HEK293T (cell line): ENCODE measurements at regions not wholly inside any gene's neighbourhood (a gene's known extent, or its start where the extent isn't known, plus 50 kb on each side); places are given as distances from the start of the nearest gene placed in this dataset.

ENCODE experiments used
- CTBP1 ChIP-seq: fragments of 450-650 bp; IDR thresholded peaks from 2 replicates; pipeline ENCODE4 v1.6.1; 2016; ENCODE audit warnings: borderline replicate concordance
- ELF4 ChIP-seq: fragments of 450-650 bp; IDR thresholded peaks from 2 replicates; pipeline ENCODE4 v1.6.1; 2017; ENCODE audit warnings: antibody characterized with exemption
- FOXA1 ChIP-seq: fragments of 450-650 bp; IDR thresholded peaks from 2 replicates; pipeline ENCODE4 v1.6.1; 2016; ENCODE audit warnings: mild to moderate bottlenecking
- FOXK2 ChIP-seq: fragments of 450-650 bp; IDR thresholded peaks from 2 replicates; pipeline ENCODE4 v1.6.1; 2016; ENCODE audit warnings: mild to moderate bottlenecking
- FOXM1 ChIP-seq: fragments of 450-650 bp; IDR thresholded peaks from 2 replicates; pipeline ENCODE4 v1.6.1; 2017; ENCODE audit warnings: mild to moderate bottlenecking, borderline replicate concordance
- LEF1 ChIP-seq: fragments of 450-650 bp; IDR thresholded peaks from 2 replicates; pipeline ENCODE4 v1.6.1; 2017; ENCODE audit warnings: mild to moderate bottlenecking, borderline replicate concordance
- PKNOX1 ChIP-seq: fragments of 450-650 bp; IDR thresholded peaks from 2 replicates; pipeline ENCODE4 v1.6.1; 2016
- SP1 ChIP-seq: fragments of 450-650 bp; IDR thresholded peaks from 2 replicates; pipeline ENCODE4 v1.6.1; 2017
- SUZ12 ChIP-seq: fragments of 450-650 bp; IDR thresholded peaks from 2 replicates; pipeline ENCODE4 v1.6.1; 2016; ENCODE audit warnings: mild to moderate bottlenecking
- ZNF384 ChIP-seq: fragments of 450-650 bp; IDR thresholded peaks from 2 replicates; pipeline ENCODE4 v1.6.1; 2016

GRCh38 chr9:27717991-27718390, 144.7 kb upstream of the C9orf72 start:
- TF ChIP-seq PKNOX1 = no peak
- TF ChIP-seq SP1 = no peak
- no peak for TF ChIP-seq SUZ12
- TF ChIP-seq LEF1 = no peak
- TF ChIP-seq FOXA1 = no peak
- no peak for TF ChIP-seq ZNF384
- TF ChIP-seq ELF4 = no peak
- no peak for TF ChIP-seq CTBP1
- no peak for TF ChIP-seq FOXK2
- TF ChIP-seq FOXM1 = no peak
